ENCODE measurements at regions not wholly inside any gene's neighbourhood (a gene's known extent, or its start where the extent isn't known, plus 50 kb on each side); places are given as distances from the start of the nearest gene placed in this dataset.

GRCh38 chr7:25952261-25953057 lies 199.5 kb upstream of the NFE2L3 start:
- DNase-seq (ENCODE audit: low read depth) = no peak

GRCh38 chr7:25953859-25954258 lies 198.1 kb upstream of the NFE2L3 start:
- DNase-seq (ENCODE audit: low read depth) = no peak

GRCh38 chr7:25954395-25954794 lies 197.6 kb upstream of the NFE2L3 start:
- DNase-seq (ENCODE audit: low read depth) = no peak

GRCh38 chr7:25959168-25959734 lies 192.7 kb upstream of the NFE2L3 start:
- no peak for DNase-seq (ENCODE audit: low read depth)

GRCh38 chr7:25963733-25964132 lies 188.3 kb upstream of the NFE2L3 start:
- no peak for DNase-seq (ENCODE audit: low read depth)

GRCh38 chr7:25964483-25964991 lies 187.5 kb upstream of the NFE2L3 start:
- DNase-seq (ENCODE audit: low read depth) = no peak

- no peak for DNase-seq (ENCODE audit: low read depth)
These were observed 186.4 kb upstream of the NFE2L3 start for GRCh38 chr7:25965405-25966123.

GRCh38 chr7:25966469-25966868 lies 185.5 kb upstream of the NFE2L3 start:
- no peak for DNase-seq (ENCODE audit: low read depth)

- DNase-seq (ENCODE audit: low read depth) = no peak
These were observed 184.5 kb upstream of the NFE2L3 start for GRCh38 chr7:25967278-25968204.

GRCh38 chr7:25968205-25968993 lies 183.6 kb upstream of the NFE2L3 start:
- no peak for DNase-seq (ENCODE audit: low read depth)

GRCh38 chr7:25970356-25970755 lies 181.6 kb upstream of the NFE2L3 start:
- DNase-seq (ENCODE audit: low read depth) = no peak

GRCh38 chr7:25970911-25971310 lies 181.1 kb upstream of the NFE2L3 start:
- no peak for DNase-seq (ENCODE audit: low read depth)

- no peak for DNase-seq (ENCODE audit: low read depth)
These were observed 175.4 kb upstream of the NFE2L3 start for GRCh38 chr7:25976630-25977029.

GRCh38 chr7:25978466-25978865 lies 173.5 kb upstream of the NFE2L3 start:
- no peak for DNase-seq (ENCODE audit: low read depth)

- DNase-seq (ENCODE audit: low read depth) = no peak
These were observed 172.4 kb upstream of the NFE2L3 start for GRCh38 chr7:25979605-25980004.

- no peak for DNase-seq (ENCODE audit: low read depth)
These were observed 169.3 kb upstream of the NFE2L3 start for GRCh38 chr7:25982684-25983083.

GRCh38 chr7:25985196-25985595 lies 166.8 kb upstream of the NFE2L3 start:
- no peak for DNase-seq (ENCODE audit: low read depth)

- DNase-seq (ENCODE audit: low read depth) = no peak
These were observed 163.4 kb upstream of the NFE2L3 start for GRCh38 chr7:25988640-25989039.

GRCh38 chr7:25989140-25989705 lies 162.8 kb upstream of the NFE2L3 start:
- no peak for DNase-seq (ENCODE audit: low read depth)

- DNase-seq (ENCODE audit: low read depth) = no peak
These were observed 157.5 kb upstream of the NFE2L3 start for GRCh38 chr7:25994433-25994994.
